ENCODE measurements at regions not wholly inside any gene's neighbourhood (a gene's known extent, or its start where the extent isn't known, plus 50 kb on each side); places are given as distances from the start of the nearest gene placed in this dataset.

DNA sequence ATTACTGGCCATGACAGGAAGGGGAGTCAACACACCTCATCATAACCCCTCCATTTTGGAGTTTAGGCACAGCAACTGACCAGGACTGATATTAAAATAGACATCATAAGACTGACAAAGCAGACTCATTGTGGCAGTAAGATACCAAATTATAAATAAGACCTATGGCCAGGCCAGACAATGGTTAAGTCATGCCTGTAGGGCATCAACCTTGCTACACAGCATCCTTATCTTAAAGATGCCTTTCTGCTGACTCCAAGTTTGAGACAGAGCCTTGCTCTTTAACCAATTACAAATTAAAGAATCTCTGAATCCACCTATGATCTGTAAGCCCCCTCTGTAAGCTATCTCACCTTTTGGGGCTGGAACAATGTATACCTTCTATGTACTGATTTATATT, 65.5 kb downstream of the VCX2 start:
- Mint-ChIP-seq H3K9me3 (no peaks in the 10 kb centered on the region), H3K36me3 (ENCODE audit: low read depth) (no peaks in the 10 kb centered on the region), H3K4me3 (no peak overlapping the region), H3K27ac (no peak overlapping the region), H3K4me1 (ENCODE audit: low read depth) (no peaks in the 10 kb centered on the region), H3K27me3 (ENCODE audit: low read depth) (no peaks in the 10 kb centered on the region)
- DNase-seq (ENCODE audit: low spot score): no peak

DNA sequence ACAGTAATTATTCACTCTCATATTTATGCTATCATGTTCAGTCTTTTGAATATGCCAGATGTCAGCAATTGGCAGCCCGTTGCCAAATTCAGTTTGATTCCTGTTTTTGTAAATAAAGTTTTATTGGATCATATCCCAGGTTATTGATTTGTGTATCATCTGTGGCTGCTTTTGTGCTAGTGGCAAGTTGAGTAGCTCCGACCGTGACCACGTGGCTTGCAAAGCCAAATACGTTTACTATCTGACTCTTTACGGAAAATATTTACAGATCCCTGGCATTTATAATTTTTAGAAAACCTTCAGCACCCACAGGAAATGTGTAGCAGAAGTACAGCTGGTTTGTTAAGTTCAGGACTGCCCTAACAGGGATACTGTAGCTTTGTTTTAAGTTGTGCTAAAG, 67.4 kb downstream of the VCX2 start:
- Mint-ChIP-seq H3K27me3 (ENCODE audit: low read depth) (no peaks in the 10 kb centered on the region), H3K4me3 (no peak overlapping the region), H3K9me3 (no peaks in the 10 kb centered on the region), H3K4me1 (ENCODE audit: low read depth) (no peaks in the 10 kb centered on the region), H3K36me3 (ENCODE audit: low read depth) (no peaks in the 10 kb centered on the region), H3K27ac (no peak overlapping the region)
- no peak for DNase-seq (ENCODE audit: low spot score)

DNA sequence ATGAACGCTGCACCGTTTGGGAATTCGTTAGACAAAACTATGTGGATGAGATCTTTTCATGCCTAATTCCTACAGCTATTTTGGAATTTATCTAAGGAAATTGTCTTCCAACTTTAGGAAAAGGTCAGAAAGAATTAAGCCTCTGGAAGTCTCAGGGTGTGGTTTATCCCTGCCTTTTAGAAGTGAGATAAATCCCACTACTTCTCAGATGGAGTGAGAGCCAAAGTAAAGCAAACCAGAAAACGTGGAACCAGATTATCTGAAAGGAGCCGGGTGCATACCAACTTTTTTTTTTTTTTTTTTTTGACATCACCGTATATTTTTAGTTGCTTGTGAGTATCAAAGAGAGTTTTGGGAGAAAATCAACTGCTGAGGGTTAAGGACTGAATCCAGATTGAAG, 79.6 kb downstream of the VCX2 start:
- Mint-ChIP-seq H3K4me1 (ENCODE audit: low read depth) (no peaks in the 10 kb centered on the region), H3K9me3 (no peaks in the 10 kb centered on the region), H3K27ac (no peak overlapping the region), H3K36me3 (ENCODE audit: low read depth) (no peaks in the 10 kb centered on the region), H3K4me3 (no peak overlapping the region), H3K27me3 (ENCODE audit: low read depth) (no peaks in the 10 kb centered on the region)
- DNase-seq (ENCODE audit: low spot score): no peak

DNA sequence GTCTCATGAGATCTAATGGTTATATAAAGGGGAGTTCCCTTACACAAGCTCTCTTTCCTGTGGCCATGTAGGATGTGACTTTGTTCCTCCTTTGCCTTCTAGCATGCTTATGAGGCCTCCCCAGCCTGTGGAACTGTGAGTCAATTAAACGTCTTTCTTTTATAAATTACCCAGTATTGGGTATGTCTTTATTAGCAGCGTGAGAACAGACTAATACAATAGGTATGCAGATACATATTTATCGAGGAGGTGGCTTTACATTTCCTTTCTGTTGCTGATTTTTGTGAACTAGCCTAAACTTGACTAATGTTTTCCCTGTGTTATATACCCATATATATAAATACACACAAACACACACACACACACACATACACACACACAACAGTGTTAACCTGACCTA, 80.2 kb downstream of the VCX2 start:
- no peaks in the 10 kb centered on the region for H3K9me3 Mint-ChIP-seq
- no peaks in the 10 kb centered on the region for H3K36me3 Mint-ChIP-seq (ENCODE audit: low read depth)
- no peaks in the 10 kb centered on the region for H3K27me3 Mint-ChIP-seq (ENCODE audit: low read depth)
- no peak overlapping the region for H3K4me3 Mint-ChIP-seq
- no peaks in the 10 kb centered on the region for H3K4me1 Mint-ChIP-seq (ENCODE audit: low read depth)
- no peak overlapping the region for H3K27ac Mint-ChIP-seq
- DNase-seq (ENCODE audit: low spot score): no peak

DNA sequence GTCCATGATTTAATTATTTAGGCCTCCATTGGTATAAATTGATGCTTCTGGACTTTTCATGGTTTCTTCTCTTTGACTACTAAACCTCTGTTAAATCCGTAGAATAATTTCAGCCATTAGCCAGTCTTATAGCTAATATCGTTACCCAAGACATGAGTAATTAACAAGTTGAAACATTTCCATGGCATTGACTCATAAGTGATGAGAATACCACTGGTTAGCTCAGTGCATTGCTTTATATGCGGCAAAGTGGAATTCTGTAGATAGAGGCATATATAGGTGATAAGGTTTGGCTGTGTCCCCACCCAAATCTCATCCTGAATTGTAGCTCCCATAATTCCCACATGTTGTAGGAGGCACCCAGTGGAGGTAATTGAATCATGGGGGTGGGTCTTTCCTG, 80.6 kb downstream of the VCX2 start:
- H3K9me3 Mint-ChIP-seq: no peaks in the 10 kb centered on the region

DNA sequence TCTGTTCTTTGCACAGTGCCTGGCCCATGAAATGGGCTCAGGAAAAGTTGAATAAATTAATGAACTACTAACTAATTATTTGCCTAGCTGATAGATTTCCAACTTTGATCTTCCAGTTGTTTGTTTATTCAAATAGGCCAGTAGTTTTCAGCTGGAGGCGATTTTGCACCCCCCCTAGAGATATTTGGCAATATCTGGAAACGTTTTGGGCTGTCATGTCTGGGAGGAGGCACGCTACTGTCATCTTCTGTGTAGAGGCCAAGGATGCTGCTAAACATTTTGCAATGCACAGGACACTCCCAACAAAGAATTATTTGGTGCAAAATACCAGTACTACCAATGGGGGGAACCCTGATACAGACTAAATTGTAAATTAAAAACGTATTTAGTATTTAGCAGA, 81.9 kb downstream of the VCX2 start:
- H3K36me3 Mint-ChIP-seq (ENCODE audit: low read depth): no peaks in the 10 kb centered on the region
- no peaks in the 10 kb centered on the region for H3K27me3 Mint-ChIP-seq (ENCODE audit: low read depth)
- no peaks in the 10 kb centered on the region for H3K4me1 Mint-ChIP-seq (ENCODE audit: low read depth)
- no peak overlapping the region for H3K4me3 Mint-ChIP-seq
- H3K27ac Mint-ChIP-seq: no peak overlapping the region
- H3K9me3 Mint-ChIP-seq: no peaks in the 10 kb centered on the region
- no peak for DNase-seq (ENCODE audit: low spot score)

More for the DNA sequence above, 80.6 kb downstream of the VCX2 start:
- no peak overlapping the region for H3K4me3 Mint-ChIP-seq
- no peak for DNase-seq (ENCODE audit: low spot score)
- H3K4me1 Mint-ChIP-seq (ENCODE audit: low read depth): no peaks in the 10 kb centered on the region
- no peak overlapping the region for H3K27ac Mint-ChIP-seq
- no peaks in the 10 kb centered on the region for H3K27me3 Mint-ChIP-seq (ENCODE audit: low read depth)
- H3K36me3 Mint-ChIP-seq (ENCODE audit: low read depth): no peaks in the 10 kb centered on the region

DNA sequence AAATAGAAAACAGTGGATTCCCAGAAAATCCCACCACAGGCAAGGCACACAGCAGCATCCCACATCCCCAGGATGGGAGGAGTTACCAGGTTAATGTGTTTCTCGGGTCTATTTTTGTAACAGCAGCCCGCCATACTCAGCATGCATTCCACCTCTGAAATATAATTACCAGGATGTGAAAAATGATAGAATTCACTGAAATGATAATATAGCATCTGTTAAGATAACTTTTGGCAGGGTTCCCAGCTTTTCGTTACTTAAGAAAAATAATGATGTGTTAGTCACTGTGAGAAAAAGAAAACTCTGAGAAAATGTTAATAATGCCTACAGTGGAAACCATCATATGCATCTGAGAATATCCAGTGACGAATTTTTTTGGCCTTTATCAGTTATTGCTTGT, 87.1 kb downstream of the VCX2 start:
- DNase-seq (ENCODE audit: low spot score): no peak
- Mint-ChIP-seq H3K27me3 (ENCODE audit: low read depth) (no peaks in the 10 kb centered on the region), H3K9me3 (no peaks in the 10 kb centered on the region), H3K4me3 (no peak overlapping the region), H3K27ac (no peak overlapping the region), H3K36me3 (ENCODE audit: low read depth) (no peaks in the 10 kb centered on the region), H3K4me1 (ENCODE audit: low read depth) (no peaks in the 10 kb centered on the region)

DNA sequence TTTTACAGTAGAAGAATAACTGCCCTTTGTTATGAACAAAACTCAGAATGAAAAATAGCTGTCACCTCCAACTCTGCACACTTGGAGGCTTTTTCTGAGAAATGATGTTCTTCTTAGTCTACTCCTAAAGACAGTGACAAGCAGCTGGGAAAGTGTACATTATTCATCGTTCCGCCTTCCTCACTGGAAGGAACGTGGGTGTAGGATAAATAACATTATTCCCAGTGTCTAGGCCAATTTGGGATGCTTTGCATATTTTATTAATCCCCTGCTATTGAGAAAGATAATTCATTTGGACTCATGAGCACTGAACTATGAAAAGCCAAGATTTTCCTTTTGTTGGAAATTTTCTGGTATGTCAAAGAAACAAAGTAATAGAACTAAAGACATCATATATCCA, 87.8 kb downstream of the VCX2 start:
- H3K4me3 Mint-ChIP-seq: no peak overlapping the region
- H3K36me3 Mint-ChIP-seq (ENCODE audit: low read depth): no peaks in the 10 kb centered on the region
- H3K27ac Mint-ChIP-seq: no peak overlapping the region
- DNase-seq (ENCODE audit: low spot score): no peak
- H3K27me3 Mint-ChIP-seq (ENCODE audit: low read depth): no peaks in the 10 kb centered on the region
- H3K4me1 Mint-ChIP-seq (ENCODE audit: low read depth): no peaks in the 10 kb centered on the region
- no peaks in the 10 kb centered on the region for H3K9me3 Mint-ChIP-seq

DNA sequence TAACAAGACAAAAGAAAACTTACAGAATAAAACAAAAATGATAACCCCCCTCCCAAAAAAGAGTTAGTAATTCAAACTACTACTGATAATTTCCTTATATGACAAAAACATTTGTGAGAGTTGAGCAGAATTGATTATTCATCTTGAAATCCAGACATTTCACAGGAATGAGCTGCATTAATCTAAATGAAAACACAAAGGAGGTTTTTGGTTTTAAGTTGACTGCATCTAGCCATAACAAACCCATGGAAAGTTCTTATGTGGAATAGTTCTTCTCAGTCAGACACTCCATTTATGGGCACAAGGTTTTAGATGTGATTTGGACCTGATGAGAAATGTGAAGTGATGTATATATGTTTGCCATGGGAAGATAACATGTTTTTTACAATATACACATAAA, 95.4 kb downstream of the VCX2 start:
- no peak overlapping the region for H3K27ac Mint-ChIP-seq
- H3K4me1 Mint-ChIP-seq (ENCODE audit: low read depth): no peaks in the 10 kb centered on the region
- H3K9me3 Mint-ChIP-seq: no peaks in the 10 kb centered on the region
- no peaks in the 10 kb centered on the region for H3K36me3 Mint-ChIP-seq (ENCODE audit: low read depth)
- no peak for DNase-seq (ENCODE audit: low spot score)
- H3K27me3 Mint-ChIP-seq (ENCODE audit: low read depth): no peaks in the 10 kb centered on the region
- no peak overlapping the region for H3K4me3 Mint-ChIP-seq

DNA sequence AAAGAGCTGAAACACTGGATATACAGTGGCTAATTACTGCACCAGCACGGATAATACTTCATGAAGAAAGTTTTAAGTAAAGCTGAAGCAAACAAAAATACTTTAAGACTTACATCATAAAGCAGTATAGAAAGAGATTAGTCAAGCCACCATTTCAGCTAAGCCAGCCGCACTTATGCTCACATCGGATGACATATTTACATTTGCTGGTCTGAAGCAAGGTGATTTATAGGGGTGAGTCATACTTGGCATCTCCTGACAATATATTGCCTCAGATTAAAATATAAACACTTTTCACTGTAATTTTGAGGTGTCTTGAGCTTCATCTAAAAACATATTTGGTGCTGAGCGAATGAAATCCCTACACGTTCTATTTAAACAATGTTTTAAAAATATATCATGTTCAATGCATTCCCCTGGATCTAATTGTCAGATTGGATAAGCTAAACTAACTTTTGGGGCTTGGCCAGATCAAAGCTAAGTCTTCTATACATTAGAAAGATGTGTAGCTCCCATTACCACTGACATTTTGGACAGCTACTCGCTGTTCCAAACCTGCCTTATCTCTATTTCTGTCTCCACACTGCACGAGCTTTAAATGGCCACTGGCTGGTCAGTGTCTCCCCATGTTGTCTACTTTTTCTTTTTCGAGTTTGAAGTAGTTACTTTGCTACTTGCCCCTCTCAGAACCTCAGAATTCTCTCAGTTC, 103.2 kb downstream of the VCX2 start:
- no peak for DNase-seq (ENCODE audit: low spot score)
- Mint-ChIP-seq H3K36me3 (ENCODE audit: low read depth) (no peaks in the 10 kb centered on the region), H3K27ac (no peak overlapping the region), H3K9me3 (no peaks in the 10 kb centered on the region), H3K4me3 (no peak overlapping the region), H3K27me3 (ENCODE audit: low read depth) (no peaks in the 10 kb centered on the region), H3K4me1 (ENCODE audit: low read depth) (no peaks in the 10 kb centered on the region)

DNA sequence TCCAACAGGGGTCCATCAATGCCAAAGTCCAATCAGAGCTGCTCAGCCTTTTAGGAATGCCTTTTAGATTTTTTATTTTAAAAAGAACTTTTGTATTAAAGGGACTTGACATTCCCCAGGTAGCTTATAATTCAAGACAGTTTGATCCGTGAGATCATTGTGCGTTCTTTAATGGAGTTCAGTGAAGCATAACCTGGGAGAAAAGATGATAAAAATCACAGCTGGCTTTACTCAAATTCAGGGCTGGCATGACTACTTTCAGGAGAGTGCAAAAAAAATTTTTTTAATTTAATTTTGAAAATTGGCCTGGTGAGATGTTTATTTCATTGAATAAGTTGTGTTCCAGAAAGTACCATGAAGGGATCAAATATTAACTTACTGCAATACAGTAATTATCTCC, 118.2 kb downstream of the VCX2 start:
- H3K36me3 Mint-ChIP-seq (ENCODE audit: low read depth): no peaks in the 10 kb centered on the region
- no peak overlapping the region for H3K27ac Mint-ChIP-seq
- H3K27me3 Mint-ChIP-seq (ENCODE audit: low read depth): no peaks in the 10 kb centered on the region
- no peak overlapping the region for H3K4me3 Mint-ChIP-seq
- DNase-seq (ENCODE audit: low spot score): no peak
- H3K4me1 Mint-ChIP-seq (ENCODE audit: low read depth): no peaks in the 10 kb centered on the region
- no peaks in the 10 kb centered on the region for H3K9me3 Mint-ChIP-seq

DNA sequence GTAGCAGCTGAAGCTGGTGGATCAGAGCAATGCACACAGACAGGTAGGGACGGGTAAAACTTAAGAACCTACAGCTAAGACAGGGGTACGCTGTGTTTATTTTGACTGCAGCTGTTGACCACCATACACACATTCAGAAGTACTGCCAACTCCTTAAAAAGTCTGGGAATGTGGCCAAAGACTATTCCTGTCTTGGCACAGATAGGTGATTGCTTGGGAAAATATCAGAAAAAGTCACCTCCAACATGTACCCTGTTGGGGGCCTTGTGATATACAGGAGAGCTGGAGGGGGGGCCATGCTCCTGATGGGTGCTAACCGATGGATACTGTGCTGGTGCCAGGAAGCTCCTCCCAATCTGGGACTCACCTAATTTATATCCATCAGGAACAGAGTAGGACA, 121.2 kb downstream of the VCX2 start:
- Mint-ChIP-seq H3K9me3 (no peaks in the 10 kb centered on the region), H3K27me3 (ENCODE audit: low read depth) (no peaks in the 10 kb centered on the region), H3K4me3 (no peak overlapping the region), H3K4me1 (ENCODE audit: low read depth) (no peaks in the 10 kb centered on the region), H3K27ac (no peak overlapping the region), H3K36me3 (ENCODE audit: low read depth) (no peaks in the 10 kb centered on the region)
- DNase-seq (ENCODE audit: low spot score): no peak

DNA sequence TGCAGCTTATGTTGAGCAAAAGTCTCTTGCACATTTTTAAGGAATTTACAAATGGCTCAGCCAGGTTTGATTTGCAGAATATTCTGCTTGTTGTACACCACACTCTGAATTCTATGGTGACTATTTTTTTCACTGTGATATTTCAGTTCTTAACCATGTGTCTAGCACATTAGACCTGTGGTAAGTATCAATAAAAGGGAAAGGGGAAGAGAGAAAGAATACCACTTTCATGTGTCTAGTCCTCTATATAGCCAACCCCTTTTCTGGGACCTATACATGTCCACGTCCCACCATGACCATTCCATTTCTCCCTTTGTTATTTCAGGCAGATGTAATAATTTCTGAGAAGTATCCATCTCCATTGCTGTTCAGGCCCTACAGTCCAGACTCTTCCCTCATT, 121.3 kb upstream of the PNPLA4 start:
- Mint-ChIP-seq H3K4me1 (ENCODE audit: low read depth) (no peaks in the 10 kb centered on the region), H3K9me3 (no peaks in the 10 kb centered on the region), H3K27me3 (ENCODE audit: low read depth) (no peaks in the 10 kb centered on the region), H3K36me3 (ENCODE audit: low read depth) (no peaks in the 10 kb centered on the region), H3K4me3 (no peak overlapping the region), H3K27ac (no peak overlapping the region)
- DNase-seq (ENCODE audit: low spot score): no peak

DNA sequence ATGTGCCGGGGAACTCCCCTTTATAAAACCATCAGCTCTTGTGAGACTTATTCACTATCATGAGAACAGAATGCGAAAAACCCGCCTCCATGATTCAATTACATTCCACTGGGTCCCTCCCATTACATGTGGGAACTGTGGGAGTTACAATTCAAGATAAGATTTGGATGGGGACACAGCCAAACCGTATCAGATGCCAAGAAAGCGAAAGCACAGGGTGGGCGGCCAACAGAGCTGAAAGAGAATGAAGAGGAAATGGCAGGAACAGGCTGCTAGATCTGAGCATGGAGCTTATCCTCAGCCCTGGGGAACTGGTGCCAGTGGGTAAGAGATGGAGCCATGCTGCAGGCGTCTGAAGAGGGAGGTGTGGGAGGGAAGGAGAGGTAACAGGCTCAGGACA, 117.7 kb upstream of the PNPLA4 start:
- DNase-seq (ENCODE audit: low spot score): no peak
- Mint-ChIP-seq H3K9me3 (no peaks in the 10 kb centered on the region), H3K27ac (no peak overlapping the region), H3K27me3 (ENCODE audit: low read depth) (no peaks in the 10 kb centered on the region), H3K4me3 (no peak overlapping the region), H3K4me1 (ENCODE audit: low read depth) (no peaks in the 10 kb centered on the region), H3K36me3 (ENCODE audit: low read depth) (no peaks in the 10 kb centered on the region)

DNA sequence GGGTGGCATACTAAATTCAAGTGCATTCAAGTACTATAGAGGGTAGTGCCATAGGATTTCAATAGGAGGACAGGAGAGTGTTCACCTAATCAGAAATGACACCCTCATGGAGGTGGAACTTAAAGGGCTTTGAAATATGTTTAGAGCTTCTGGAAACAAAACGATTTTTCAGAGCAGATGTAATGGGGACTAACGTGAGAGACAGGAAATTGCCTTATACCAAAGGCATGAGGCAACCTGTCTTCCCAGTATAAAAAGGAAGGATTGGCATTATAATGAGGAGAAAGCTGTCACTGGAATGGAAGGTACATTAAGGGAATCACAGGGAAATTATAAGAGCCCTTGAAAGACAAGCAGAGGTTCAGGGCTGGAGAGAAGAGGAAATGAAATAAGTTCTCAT, 116.3 kb upstream of the PNPLA4 start:
- no peaks in the 10 kb centered on the region for H3K36me3 Mint-ChIP-seq (ENCODE audit: low read depth)
- H3K4me1 Mint-ChIP-seq (ENCODE audit: low read depth): no peaks in the 10 kb centered on the region
- no peaks in the 10 kb centered on the region for H3K9me3 Mint-ChIP-seq
- H3K27me3 Mint-ChIP-seq (ENCODE audit: low read depth): no peaks in the 10 kb centered on the region
- no peak overlapping the region for H3K4me3 Mint-ChIP-seq
- DNase-seq (ENCODE audit: low spot score): no peak
- H3K27ac Mint-ChIP-seq: no peak overlapping the region
